ENCODE measurements at regions not wholly inside any gene's neighbourhood (a gene's known extent, or its start where the extent isn't known, plus 50 kb on each side); places are given as distances from the start of the nearest gene placed in this dataset.

DNA sequence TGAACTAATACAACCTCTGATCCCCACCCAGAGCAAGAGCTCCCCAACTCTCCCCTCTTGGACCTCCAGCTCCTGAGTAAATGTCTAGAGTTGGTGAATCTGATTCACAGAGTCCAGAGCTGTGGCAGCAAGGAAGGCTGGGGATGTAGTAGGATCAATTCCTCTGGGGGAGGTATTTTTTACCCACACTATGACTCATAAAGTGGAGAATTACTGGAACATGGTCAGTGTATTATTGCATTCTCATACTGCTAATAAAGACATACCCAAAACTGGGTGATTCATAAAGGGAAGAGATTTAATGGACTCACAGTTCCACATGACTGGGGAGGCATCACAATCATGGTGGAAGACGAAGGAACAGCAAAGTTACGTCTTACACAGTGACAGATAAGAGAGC, 496.7 kb downstream of the EFNB2 start:
- TF ChIP-seq, protein P1, sequence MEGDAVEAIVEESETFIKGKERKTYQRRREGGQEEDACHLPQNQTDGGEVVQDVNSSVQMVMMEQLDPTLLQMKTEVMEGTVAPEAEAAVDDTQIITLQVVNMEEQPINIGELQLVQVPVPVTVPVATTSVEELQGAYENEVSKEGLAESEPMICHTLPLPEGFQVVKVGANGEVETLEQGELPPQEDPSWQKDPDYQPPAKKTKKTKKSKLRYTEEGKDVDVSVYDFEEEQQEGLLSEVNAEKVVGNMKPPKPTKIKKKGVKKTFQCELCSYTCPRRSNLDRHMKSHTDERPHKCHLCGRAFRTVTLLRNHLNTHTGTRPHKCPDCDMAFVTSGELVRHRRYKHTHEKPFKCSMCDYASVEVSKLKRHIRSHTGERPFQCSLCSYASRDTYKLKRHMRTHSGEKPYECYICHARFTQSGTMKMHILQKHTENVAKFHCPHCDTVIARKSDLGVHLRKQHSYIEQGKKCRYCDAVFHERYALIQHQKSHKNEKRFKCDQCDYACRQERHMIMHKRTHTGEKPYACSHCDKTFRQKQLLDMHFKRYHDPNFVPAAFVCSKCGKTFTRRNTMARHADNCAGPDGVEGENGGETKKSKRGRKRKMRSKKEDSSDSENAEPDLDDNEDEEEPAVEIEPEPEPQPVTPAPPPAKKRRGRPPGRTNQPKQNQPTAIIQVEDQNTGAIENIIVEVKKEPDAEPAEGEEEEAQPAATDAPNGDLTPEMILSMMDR (IDR thresholded peaks at IDR 0.05): no peak
- ATAC-seq (ENCODE audit: low FRiP score) (no peak), DNase-seq (ENCODE audit: low spot score) (no peak)

GRCh38 chr13:106036870-106037269, 498.6 kb downstream of the EFNB2 start:
- TF ChIP-seq, protein P1 (IDR thresholded peaks at IDR 0.05): no peak
- ATAC-seq (ENCODE audit: low FRiP score): no peak
- DNase-seq (ENCODE audit: low spot score): no peak

GRCh38 chr13:106034201-106034600, 501.3 kb downstream of the EFNB2 start:
- DNase-seq (ENCODE audit: low spot score): no peak
- TF ChIP-seq, protein P1 (IDR thresholded peaks at IDR 0.05): no peak
- ATAC-seq (ENCODE audit: low FRiP score): no peak

GRCh38 chr13:106033659-106034058, 501.8 kb downstream of the EFNB2 start:
- TF ChIP-seq, protein P1 (IDR thresholded peaks at IDR 0.05): no peak
- DNase-seq (ENCODE audit: low spot score): no peak
- no peak for ATAC-seq (ENCODE audit: low FRiP score)

DNA sequence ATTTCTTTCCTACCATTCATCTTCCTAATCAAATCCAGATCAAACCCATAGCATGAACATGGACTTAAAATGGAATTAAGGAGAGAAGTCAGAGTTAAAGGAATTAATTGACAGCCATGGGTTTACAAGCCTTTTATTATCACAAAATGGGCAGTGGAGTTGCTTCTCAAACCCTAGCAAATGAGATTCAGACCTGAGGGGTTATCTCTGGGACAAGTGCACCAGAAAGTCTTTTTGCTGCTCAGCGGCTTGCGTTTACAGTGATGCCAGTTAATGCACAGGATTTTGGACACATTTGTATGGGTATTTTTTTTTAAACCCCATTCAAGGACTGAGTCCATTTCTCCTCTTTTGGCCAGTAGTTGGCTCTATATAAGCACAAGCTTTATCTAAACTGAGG, 503.0 kb downstream of the EFNB2 start:
- DNase-seq (ENCODE audit: low spot score) (no peak), ATAC-seq (ENCODE audit: low FRiP score) (no peak)
- TF ChIP-seq, protein P1 (IDR thresholded peaks at IDR 0.05): no peak

- TF ChIP-seq, protein P1 (IDR thresholded peaks at IDR 0.05): no peak
- ATAC-seq (ENCODE audit: low FRiP score): no peak
- DNase-seq (ENCODE audit: low spot score): no peak
These were observed 505.7 kb downstream of the EFNB2 start for GRCh38 chr13:106029676-106030290.

- TF ChIP-seq, protein P1 (IDR thresholded peaks at IDR 0.05): no peak
- DNase-seq (ENCODE audit: low spot score): no peak
- no peak for ATAC-seq (ENCODE audit: low FRiP score)
These were observed 506.6 kb downstream of the EFNB2 start for GRCh38 chr13:106028911-106029310.

Measured in omental fat pad (tissue), 3 donors.